ENCODE measurements at regions not wholly inside any gene's neighbourhood (a gene's known extent, or its start where the extent isn't known, plus 50 kb on each side); places are given as distances from the start of the nearest gene placed in this dataset.
"Not testable (repeated sequence)": the region's sequence is repeated elsewhere in the genome, so short reads cannot be mapped to it uniquely, and the experiment has no call there.

DNA sequence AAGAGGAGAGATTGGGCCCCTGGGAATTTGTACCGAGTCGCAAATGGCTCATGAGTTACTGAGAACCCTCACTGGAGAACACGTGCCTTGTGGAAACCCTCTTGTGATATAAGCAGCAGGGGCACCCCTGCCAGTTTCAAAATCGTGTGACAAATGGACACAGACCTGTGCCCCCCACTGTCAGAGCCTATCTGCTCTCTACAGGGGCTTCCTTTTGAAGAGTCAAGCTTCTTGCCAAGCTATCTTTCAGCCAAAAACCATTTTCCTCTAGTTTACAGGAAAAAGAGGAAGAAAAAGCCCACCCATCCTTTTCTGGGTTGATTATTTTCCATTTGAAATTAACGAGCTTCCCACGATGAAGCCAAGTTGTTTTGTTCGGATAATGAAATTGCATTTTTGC lies 64.1 kb upstream of the MPP7 start:
- DNase-seq, result no peak
- TF ChIP-seq, protein P1, sequence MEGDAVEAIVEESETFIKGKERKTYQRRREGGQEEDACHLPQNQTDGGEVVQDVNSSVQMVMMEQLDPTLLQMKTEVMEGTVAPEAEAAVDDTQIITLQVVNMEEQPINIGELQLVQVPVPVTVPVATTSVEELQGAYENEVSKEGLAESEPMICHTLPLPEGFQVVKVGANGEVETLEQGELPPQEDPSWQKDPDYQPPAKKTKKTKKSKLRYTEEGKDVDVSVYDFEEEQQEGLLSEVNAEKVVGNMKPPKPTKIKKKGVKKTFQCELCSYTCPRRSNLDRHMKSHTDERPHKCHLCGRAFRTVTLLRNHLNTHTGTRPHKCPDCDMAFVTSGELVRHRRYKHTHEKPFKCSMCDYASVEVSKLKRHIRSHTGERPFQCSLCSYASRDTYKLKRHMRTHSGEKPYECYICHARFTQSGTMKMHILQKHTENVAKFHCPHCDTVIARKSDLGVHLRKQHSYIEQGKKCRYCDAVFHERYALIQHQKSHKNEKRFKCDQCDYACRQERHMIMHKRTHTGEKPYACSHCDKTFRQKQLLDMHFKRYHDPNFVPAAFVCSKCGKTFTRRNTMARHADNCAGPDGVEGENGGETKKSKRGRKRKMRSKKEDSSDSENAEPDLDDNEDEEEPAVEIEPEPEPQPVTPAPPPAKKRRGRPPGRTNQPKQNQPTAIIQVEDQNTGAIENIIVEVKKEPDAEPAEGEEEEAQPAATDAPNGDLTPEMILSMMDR (IDR thresholded peaks at IDR 0.05; ENCODE audit: low read depth, low read length, missing control alignments), result no peak
- Histone ChIP-seq H3K36me3 (replicated peaks) (no peaks in the 10 kb centered on the region), H3K4me3 (ENCODE audit: low read depth, low read length) (no peak overlapping the region), H3K27me3 (replicated peaks) (no peaks in the 10 kb centered on the region), H3K27ac (no peak overlapping the region)
- in situ Hi-C loops (cut with HindIII; ENCODE audit: low pct_ligation_motif_present, low sequenced_read_pairs), result no loop called here

DNA sequence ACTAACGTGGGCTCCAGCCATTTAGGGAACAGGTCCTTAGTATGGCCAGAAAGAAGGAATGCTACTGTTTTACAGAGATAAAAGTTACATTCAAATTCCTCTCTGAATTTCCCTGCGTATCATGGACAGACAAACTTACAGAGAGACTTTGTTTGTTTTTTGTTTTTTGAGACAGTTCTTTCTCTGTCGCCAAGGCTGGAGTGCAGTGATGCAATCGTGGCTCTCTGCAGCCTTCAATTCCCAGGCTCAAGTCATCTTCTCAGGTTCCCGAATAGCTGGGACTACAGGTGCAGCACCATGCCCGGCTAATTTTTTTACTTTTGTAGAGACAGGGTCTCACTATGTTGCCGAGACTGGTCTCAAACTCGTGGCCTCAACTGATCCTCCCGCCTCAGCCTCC lies 64.5 kb upstream of the MPP7 start:
- H3K27me3 ChIP-seq (replicated peaks), result no peaks in the 10 kb centered on the region
- in situ Hi-C loops (cut with HindIII; ENCODE audit: low pct_ligation_motif_present, low sequenced_read_pairs), result no loop called here
- H3K27ac ChIP-seq, result no peak overlapping the region
- no peak overlapping the region for H3K4me3 ChIP-seq (ENCODE audit: low read depth, low read length)
- TF ChIP-seq, protein P1 (IDR thresholded peaks at IDR 0.05; ENCODE audit: low read depth, low read length, missing control alignments), result no peak
- H3K36me3 ChIP-seq (replicated peaks), result no peaks in the 10 kb centered on the region
- no peak for DNase-seq

DNA sequence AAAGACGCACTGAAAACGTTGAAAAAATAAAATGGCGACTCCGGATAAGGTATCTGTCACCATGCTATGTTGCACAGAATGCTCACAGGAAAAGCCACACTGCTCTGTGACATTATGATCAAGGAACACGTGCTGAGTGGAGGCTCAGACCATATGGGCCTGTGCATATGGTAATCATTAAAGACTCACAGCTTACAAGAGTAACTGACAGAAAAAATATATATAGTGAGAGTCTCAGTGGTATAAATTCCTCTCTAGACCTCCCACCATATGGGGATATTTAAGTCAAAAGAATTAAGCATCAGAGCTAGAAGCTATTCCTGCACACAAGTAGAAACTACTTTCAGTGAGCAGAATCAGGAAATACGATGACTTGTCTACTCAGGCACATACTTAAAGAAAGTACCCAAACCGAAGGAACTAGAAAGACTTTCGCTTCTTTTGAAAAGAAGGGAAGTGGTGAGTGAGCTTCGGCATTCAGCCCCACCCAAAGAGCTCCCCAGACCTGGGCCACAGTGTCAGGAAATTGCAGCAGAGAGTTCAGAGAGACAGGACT lies 65.1 kb upstream of the MPP7 start:
- Histone ChIP-seq H3K27ac (no peak overlapping the region), H3K36me3 (replicated peaks) (no peaks in the 10 kb centered on the region), H3K27me3 (replicated peaks) (no peaks in the 10 kb centered on the region), H3K4me3 (ENCODE audit: low read depth, low read length) (no peak overlapping the region)
- TF ChIP-seq, protein P1 (IDR thresholded peaks at IDR 0.05; ENCODE audit: low read depth, low read length, missing control alignments), result no peak
- in situ Hi-C loops (cut with HindIII; ENCODE audit: low pct_ligation_motif_present, low sequenced_read_pairs), result no loop called here
- no peak for DNase-seq

DNA sequence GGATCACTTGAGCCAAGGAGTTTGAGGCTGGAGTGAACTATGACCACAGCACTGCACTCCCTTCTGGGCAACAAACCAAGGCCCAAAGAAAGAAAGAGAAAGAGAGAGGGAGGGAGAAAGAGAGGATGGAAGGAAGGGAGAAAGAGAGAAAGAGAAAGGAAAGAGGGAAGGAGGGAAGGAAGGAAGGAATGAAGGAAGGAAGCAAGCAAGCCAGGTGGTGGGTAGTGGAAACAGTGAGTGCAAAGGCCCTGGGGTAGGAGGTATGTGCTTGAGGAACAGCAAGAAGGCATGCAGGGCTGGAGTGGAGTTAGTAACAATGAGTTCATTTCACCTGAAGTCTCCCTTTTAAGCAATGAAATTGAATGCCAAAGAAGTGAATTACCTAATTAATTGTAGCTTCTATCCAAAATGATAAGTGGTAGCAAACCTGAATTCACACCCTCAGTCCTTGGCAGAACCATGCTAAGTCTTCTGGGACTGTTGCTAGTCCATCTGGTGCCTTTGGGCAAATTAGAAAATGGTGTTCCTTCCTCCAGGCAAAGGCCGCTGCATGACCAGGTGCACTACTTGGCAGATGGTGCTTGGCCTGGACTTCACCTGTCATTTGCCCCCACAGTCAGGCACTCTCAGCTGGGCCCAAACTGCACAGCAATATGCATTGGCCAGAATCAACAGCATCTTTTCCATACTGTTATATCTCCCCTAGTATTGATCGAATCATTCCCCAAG lies 67.4 kb upstream of the MPP7 start:
- TF ChIP-seq, protein P1 (IDR thresholded peaks at IDR 0.05; ENCODE audit: low read depth, low read length, missing control alignments), result no peak

DNA sequence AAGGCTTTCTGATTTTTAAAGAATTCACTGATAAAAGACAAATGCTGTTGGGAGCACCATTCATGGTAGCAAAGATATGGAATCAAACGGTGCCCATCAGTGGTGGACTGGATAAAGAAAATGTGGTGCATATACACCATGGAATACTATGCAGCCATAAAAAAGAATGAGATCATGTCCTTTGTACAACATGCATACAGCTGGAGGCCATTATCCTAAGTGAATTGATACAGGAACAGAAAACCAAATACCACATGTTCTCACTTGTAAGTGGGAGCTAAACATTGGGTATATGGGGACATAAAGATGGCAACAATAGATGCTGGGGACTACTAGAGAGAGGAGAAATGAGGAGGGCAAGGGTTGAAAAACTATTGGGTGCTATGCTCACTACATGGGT lies 68.8 kb upstream of the MPP7 start:
- in situ Hi-C loops (cut with HindIII; ENCODE audit: low pct_ligation_motif_present, low sequenced_read_pairs); DNase-seq: not testable (repeated sequence)

More for the DNA sequence above, 67.4 kb upstream of the MPP7 start:
- Histone ChIP-seq H3K27me3 (replicated peaks) (no peaks in the 10 kb centered on the region), H3K27ac (no peak overlapping the region), H3K36me3 (replicated peaks) (no peaks in the 10 kb centered on the region), H3K4me3 (ENCODE audit: low read depth, low read length) (no peak overlapping the region)
- DNase-seq, result no peak
- in situ Hi-C loops (cut with HindIII; ENCODE audit: low pct_ligation_motif_present, low sequenced_read_pairs), result no loop called here

DNA sequence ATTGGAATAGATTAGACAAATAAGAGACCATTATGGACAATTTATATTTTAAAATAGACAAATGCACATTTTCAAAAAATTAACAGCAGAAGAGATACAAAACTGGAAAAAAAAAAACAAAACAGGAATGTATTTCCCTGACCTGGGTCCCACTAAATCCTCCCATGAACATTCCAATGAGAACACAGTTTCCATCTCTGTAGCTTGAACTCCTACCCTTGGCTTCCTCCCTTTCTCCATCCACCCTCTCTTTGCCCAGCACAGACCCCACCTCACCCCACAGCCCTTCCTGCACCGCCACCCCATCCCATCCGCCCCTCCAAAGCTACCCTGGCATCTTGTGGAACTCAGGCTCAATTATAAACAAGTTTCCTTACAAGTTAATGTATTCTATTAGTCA lies 71.2 kb upstream of the MPP7 start:
- TF ChIP-seq, protein P1 (IDR thresholded peaks at IDR 0.05; ENCODE audit: low read depth, low read length, missing control alignments), result no peak
- no peak overlapping the region for H3K4me3 ChIP-seq (ENCODE audit: low read depth, low read length)
- H3K36me3 ChIP-seq (replicated peaks), result no peaks in the 10 kb centered on the region
- in situ Hi-C loops (cut with HindIII; ENCODE audit: low pct_ligation_motif_present, low sequenced_read_pairs), result no loop called here
- H3K27me3 ChIP-seq (replicated peaks), result no peaks in the 10 kb centered on the region
- no peak overlapping the region for H3K27ac ChIP-seq
- DNase-seq, result no peak

More for the DNA sequence above, 68.8 kb upstream of the MPP7 start:
- not testable (repeated sequence) for H3K4me3 ChIP-seq (ENCODE audit: low read depth, low read length); H3K27me3 ChIP-seq (replicated peaks); H3K36me3 ChIP-seq (replicated peaks); H3K27ac ChIP-seq

Measured in brain microvascular endothelial cell (primary cell).